Cardiac septum (tissue), 1 donor: ENCODE measurements at regions not wholly inside any gene's neighbourhood (a gene's known extent, or its start where the extent isn't known, plus 50 kb on each side); places are given as distances from the start of the nearest gene placed in this dataset.

ENCODE experiments used
- DNase-seq: peaks from one replicate; pipeline ENCODE4 v3.0.0-alpha.2; 2020; ENCODE audit warnings: low spot score
- intact Hi-C: fragments of 100-400 bp; cut with DNase I; formaldehyde crosslinking; loops from one replicate; pipeline ENCODE4 v1.14.0; 2022
- donor health status: DM: no; HTN: no; CAD: no.

- intact Hi-C loops = no loop called here
- no peak for DNase-seq
Observed at GRCh38 chr9:14478175-14479162, 164.5 kb upstream of the NFIB start.

- DNase-seq = no peak
- intact Hi-C loops = no loop called here
Observed at GRCh38 chr9:14471041-14471440, 157.1 kb upstream of the NFIB start.

- no peak for DNase-seq
- intact Hi-C loops = loop anchor here (5.0 to 10.0 kb wide), 2 partner anchors 187 to 299 kb away; no protein-coding TSS in a partner anchor
Observed at GRCh38 chr9:14467675-14468374, 153.9 kb upstream of the NFIB start.

- intact Hi-C loops = loop anchor here (5.0 to 10.0 kb wide), 2 partner anchors 188 to 300 kb away; no protein-coding TSS in a partner anchor
Observed at GRCh38 chr9:14466828-14467227, 152.9 kb upstream of the NFIB start.

GRCh38 chr9:14466429-14466818 lies 152.5 kb upstream of the NFIB start:
- intact Hi-C loops = loop anchor here (5.0 to 10.0 kb wide), 2 partner anchors 188 to 301 kb away; no protein-coding TSS in a partner anchor
- DNase-seq = no peak

More at GRCh38 chr9:14466828-14467227, 152.9 kb upstream of the NFIB start:
- DNase-seq = no peak

GRCh38 chr9:14462950-14463349 lies 149.0 kb upstream of the NFIB start:
- no peak for DNase-seq
- intact Hi-C loops = loop anchor here (10.0 kb wide), 1 partner anchor 192 kb away; no protein-coding TSS in a partner anchor

- DNase-seq = no peak
- intact Hi-C loops = no loop called here
Observed at GRCh38 chr9:14455243-14455642, 141.3 kb upstream of the NFIB start.

- intact Hi-C loops = no loop called here
- DNase-seq = no peak
Observed at GRCh38 chr9:14453286-14453685, 139.3 kb upstream of the NFIB start.

GRCh38 chr9:14452539-14452938 lies 138.6 kb upstream of the NFIB start:
- intact Hi-C loops = no loop called here
- DNase-seq = no peak

- intact Hi-C loops = no loop called here
- no peak for DNase-seq
Observed at GRCh38 chr9:14451949-14452348, 138.0 kb upstream of the NFIB start.

GRCh38 chr9:14447103-14447502 lies 133.2 kb upstream of the NFIB start:
- no peak for DNase-seq
- intact Hi-C loops = no loop called here

GRCh38 chr9:14445946-14446345 lies 132.0 kb upstream of the NFIB start:
- DNase-seq = no peak
- intact Hi-C loops = no loop called here

GRCh38 chr9:14442956-14443355 lies 129.0 kb upstream of the NFIB start:
- intact Hi-C loops = no loop called here
- no peak for DNase-seq

GRCh38 chr9:14441976-14442651 lies 128.2 kb upstream of the NFIB start:
- intact Hi-C loops = no loop called here
- no peak for DNase-seq

GRCh38 chr9:14441115-14441514 lies 127.2 kb upstream of the NFIB start:
- DNase-seq = no peak
- intact Hi-C loops = no loop called here

- DNase-seq = no peak
Observed at GRCh38 chr9:14440062-14440461, 126.1 kb upstream of the NFIB start.

GRCh38 chr9:14439555-14439954 lies 125.6 kb upstream of the NFIB start:
- DNase-seq = no peak

More at GRCh38 chr9:14440062-14440461, 126.1 kb upstream of the NFIB start:
- intact Hi-C loops = no loop called here

GRCh38 chr9:14438232-14439021 lies 124.5 kb upstream of the NFIB start:
- intact Hi-C loops = no loop called here
- DNase-seq = no peak

More at GRCh38 chr9:14439555-14439954, 125.6 kb upstream of the NFIB start:
- intact Hi-C loops = no loop called here
